HEK293T (cell line): ENCODE measurements at regions not wholly inside any gene's neighbourhood (a gene's known extent, or its start where the extent isn't known, plus 50 kb on each side); places are given as distances from the start of the nearest gene placed in this dataset.

Experiments
- CTCF ChIA-PET: fragments of 350-600 bp; formaldehyde crosslinking; extraction: SDS; loops from one replicate; lab custom pipeline; 2021; ENCODE audit warnings: antibody characterized with exemption, inconsistent platforms; lab: Yijun Ruan, JAX
- POLR2A ChIA-PET: fragments of 350-600 bp; formaldehyde crosslinking; extraction: SDS; loops from one replicate; lab custom pipeline; 2020; ENCODE audit warnings: antibody characterized with exemption, inconsistent platforms; lab: Yijun Ruan, JAX
- DNase-seq: peaks from one replicate; pipeline ENCODE4 v3.0.0; 2012; ENCODE audit warnings: mixed read lengths; ENCODE audit errors: extremely low spot score
- ARNT ChIP-seq: fragments of 450-650 bp; IDR thresholded peaks from 2 replicates; pipeline ENCODE4 v1.6.1; 2017; ENCODE audit warnings: mild to moderate bottlenecking
- BHLHE40 ChIP-seq: fragments of 450-650 bp; IDR thresholded peaks from 2 replicates; pipeline ENCODE4 v1.6.1; 2016; ENCODE audit warnings: mild to moderate bottlenecking, moderate library complexity, borderline replicate concordance
- CTBP1 ChIP-seq: fragments of 450-650 bp; IDR thresholded peaks from 2 replicates; pipeline ENCODE4 v1.6.1; 2016; ENCODE audit warnings: borderline replicate concordance
- ELF4 ChIP-seq: fragments of 450-650 bp; IDR thresholded peaks from 2 replicates; pipeline ENCODE4 v1.6.1; 2017; ENCODE audit warnings: antibody characterized with exemption
- FOXA1 ChIP-seq: fragments of 450-650 bp; IDR thresholded peaks from 2 replicates; pipeline ENCODE4 v1.6.1; 2016; ENCODE audit warnings: mild to moderate bottlenecking
- FOXK2 ChIP-seq: fragments of 450-650 bp; IDR thresholded peaks from 2 replicates; pipeline ENCODE4 v1.6.1; 2016; ENCODE audit warnings: mild to moderate bottlenecking
- FOXM1 ChIP-seq: fragments of 450-650 bp; IDR thresholded peaks from 2 replicates; pipeline ENCODE4 v1.6.1; 2017; ENCODE audit warnings: mild to moderate bottlenecking, borderline replicate concordance
- HDGF ChIP-seq: fragments of 450-650 bp; IDR thresholded peaks from 2 replicates; pipeline ENCODE4 v1.6.1; 2017; ENCODE audit warnings: antibody characterized with exemption, borderline replicate concordance
- L3MBTL2 ChIP-seq: fragments of 450-650 bp; conservative IDR thresholded peaks from 2 replicates; pipeline ENCODE4 v1.6.1; 2016; ENCODE audit warnings: mild to moderate bottlenecking
- LEF1 ChIP-seq: fragments of 450-650 bp; IDR thresholded peaks from 2 replicates; pipeline ENCODE4 v1.6.1; 2017; ENCODE audit warnings: mild to moderate bottlenecking, borderline replicate concordance
- NFRKB ChIP-seq: fragments of 450-650 bp; IDR thresholded peaks from 2 replicates; pipeline ENCODE4 v1.6.1; 2016; ENCODE audit warnings: mild to moderate bottlenecking, moderate library complexity
- SP1 ChIP-seq: fragments of 450-650 bp; IDR thresholded peaks from 2 replicates; pipeline ENCODE4 v1.6.1; 2017
- SUZ12 ChIP-seq: fragments of 450-650 bp; IDR thresholded peaks from 2 replicates; pipeline ENCODE4 v1.6.1; 2016; ENCODE audit warnings: mild to moderate bottlenecking
- TARDBP ChIP-seq: fragments of 450-650 bp; IDR thresholded peaks from 2 replicates; pipeline ENCODE4 v1.6.1; 2016
- ZNF384 ChIP-seq: fragments of 450-650 bp; IDR thresholded peaks from 2 replicates; pipeline ENCODE4 v1.6.1; 2016
- TF ChIP-seq, protein P1 (sequence below): fragments of 450-650 bp; IDR thresholded peaks from 2 replicates; pipeline ENCODE4 v1.6.1; 2016

DNA sequence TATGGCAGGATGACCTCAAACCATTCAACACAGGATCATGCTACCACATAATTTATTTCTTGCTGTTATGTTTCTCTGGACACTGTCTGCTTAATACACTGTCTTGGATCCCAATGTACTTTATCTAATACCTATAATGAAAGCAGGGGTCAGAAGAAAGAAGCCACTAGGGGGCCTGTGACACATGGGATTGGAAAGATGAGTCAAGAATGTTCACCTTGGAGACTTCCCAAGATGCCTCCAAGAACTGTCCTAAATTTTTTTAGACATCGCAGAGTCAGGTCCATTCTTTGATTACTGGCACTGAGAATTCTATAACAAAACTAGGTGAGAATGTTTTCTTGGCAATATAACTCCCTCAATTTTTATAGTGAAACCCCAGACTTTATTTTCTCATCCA, 305.8 kb upstream of the SMARCA2 start:
- POLR2A ChIA-PET: no interaction called here
- TF ChIP-seq ZNF384: no peak
- TF ChIP-seq FOXM1: no peak
- DNase-seq: peak; percentile 4
- CTCF ChIA-PET: interaction anchor here (1.0 kb wide), 1 partner anchor 234 kb away, joined by 3 read pairs; no protein-coding TSS in a partner anchor

DNA sequence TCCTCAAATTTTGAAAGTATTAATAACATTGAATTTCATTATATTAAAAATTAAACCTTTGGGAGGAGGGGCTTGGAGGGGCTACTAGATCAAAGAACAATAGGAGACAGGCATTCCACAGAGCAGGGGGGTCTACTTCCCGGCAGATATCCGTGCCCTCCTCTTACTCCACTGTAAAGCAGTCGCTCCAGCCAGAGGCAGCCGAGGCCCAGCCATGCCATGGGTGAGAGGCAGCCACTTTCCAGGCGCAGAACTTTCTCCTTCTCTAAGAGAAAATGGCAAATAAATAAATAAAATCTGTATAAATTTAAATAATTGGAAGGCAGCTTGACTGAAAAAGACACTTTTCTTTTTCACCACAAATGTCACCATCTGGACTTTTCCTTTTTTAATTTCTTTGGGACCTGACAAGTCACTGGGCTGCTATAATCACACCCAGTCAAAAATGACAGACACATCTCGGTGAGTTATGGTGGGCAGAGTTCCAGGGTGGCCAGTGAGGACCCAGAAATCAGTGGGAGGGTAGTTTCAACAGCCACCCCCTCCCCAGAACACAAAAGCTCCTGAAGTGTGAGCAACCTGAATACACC, 302.2 kb upstream of the SMARCA2 start:
- no peak for TF ChIP-seq LEF1
- TF ChIP-seq BHLHE40: no peak
- no peak for TF ChIP-seq TARDBP
- no peak for TF ChIP-seq HDGF
- TF ChIP-seq FOXK2: no peak
- TF ChIP-seq SP1: no peak
- no peak for TF ChIP-seq NFRKB
- TF ChIP-seq, protein P1, sequence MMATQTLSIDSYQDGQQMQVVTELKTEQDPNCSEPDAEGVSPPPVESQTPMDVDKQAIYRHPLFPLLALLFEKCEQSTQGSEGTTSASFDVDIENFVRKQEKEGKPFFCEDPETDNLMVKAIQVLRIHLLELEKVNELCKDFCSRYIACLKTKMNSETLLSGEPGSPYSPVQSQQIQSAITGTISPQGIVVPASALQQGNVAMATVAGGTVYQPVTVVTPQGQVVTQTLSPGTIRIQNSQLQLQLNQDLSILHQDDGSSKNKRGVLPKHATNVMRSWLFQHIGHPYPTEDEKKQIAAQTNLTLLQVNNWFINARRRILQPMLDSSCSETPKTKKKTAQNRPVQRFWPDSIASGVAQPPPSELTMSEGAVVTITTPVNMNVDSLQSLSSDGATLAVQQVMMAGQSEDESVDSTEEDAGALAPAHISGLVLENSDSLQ: no peak
- TF ChIP-seq L3MBTL2: no peak
- no peak for TF ChIP-seq ZNF384
- no peak for TF ChIP-seq SUZ12
- TF ChIP-seq ARNT: no peak
- TF ChIP-seq FOXA1: no peak
- no peak for TF ChIP-seq FOXM1
- no peak for TF ChIP-seq ELF4
- no peak for TF ChIP-seq CTBP1
- DNase-seq: no peak
- POLR2A ChIA-PET: no interaction called here
- CTCF ChIA-PET: no interaction called here

DNA sequence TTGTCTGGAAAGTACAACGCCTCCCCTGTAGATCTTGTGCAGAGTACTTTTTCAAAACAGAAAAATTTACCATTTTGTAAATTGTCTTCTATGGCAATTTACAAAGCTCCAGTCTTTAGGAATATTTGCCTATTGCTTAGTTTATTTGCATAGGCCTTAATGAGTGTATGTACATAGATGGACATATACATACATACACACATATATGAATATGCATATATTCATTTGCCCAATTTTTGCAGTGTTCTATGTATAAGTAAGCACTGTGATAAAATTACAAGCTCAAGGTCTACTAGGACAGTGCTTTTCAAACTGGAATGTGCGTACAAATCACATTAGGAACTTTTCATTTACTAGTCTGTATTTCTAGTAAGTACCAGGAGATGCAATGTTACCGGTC, 301.3 kb upstream of the SMARCA2 start:
- no peak for TF ChIP-seq L3MBTL2
- no peak for TF ChIP-seq SP1
- no peak for TF ChIP-seq ARNT
- no peak for TF ChIP-seq BHLHE40
- TF ChIP-seq ELF4: no peak
- no peak for TF ChIP-seq CTBP1
- no peak for TF ChIP-seq SUZ12
- TF ChIP-seq, protein P1: no peak
- no peak for TF ChIP-seq FOXA1
- TF ChIP-seq TARDBP: no peak
- no peak for TF ChIP-seq FOXM1
- no peak for TF ChIP-seq FOXK2
- TF ChIP-seq ZNF384: no peak
- no peak for TF ChIP-seq HDGF
- TF ChIP-seq LEF1: no peak
- CTCF ChIA-PET: no interaction called here
- DNase-seq: no peak
- POLR2A ChIA-PET: no interaction called here

DNA sequence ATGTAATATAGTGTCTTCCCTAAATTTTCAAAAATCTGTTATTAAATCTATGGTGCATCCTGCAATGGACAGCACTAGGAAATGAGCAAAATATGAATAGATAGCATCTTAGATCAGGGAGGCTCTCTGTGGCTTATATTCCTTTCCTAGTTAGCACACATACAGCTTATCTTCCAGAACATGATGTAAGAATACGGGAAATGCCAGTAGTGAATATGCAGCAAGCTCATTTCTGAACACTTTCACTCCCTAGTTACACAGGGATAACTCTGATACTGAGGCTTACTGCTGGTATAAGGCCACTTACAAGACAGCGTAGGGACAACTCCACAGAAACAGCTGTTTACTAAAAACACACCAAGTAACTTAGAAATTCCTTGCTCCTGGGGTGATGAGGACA, 297.3 kb upstream of the SMARCA2 start:
- CTCF ChIA-PET: no interaction called here

DNA sequence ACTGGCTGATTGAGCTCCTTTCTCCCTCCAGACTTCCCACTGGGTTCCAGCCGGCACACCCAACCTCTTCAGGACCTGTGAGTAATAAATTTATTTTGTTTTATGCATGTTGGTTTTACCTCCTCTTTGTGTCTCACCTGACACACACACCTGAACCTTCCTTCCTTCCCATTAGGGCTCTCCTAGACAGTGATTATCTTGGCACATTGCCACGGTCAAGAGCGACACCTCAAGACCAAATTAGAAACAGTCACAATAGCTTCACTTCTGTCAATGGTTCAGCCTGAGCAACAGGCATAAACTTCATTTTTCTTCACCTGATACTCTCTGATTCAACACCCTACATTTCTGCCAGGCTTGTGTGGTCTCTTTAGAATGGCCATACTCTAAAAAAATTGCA, 296.3 kb upstream of the SMARCA2 start:
- no peak for TF ChIP-seq ZNF384
- TF ChIP-seq LEF1: no peak
- TF ChIP-seq BHLHE40: no peak
- TF ChIP-seq SUZ12: no peak
- no peak for TF ChIP-seq ELF4
- TF ChIP-seq NFRKB: no peak
- no peak for TF ChIP-seq TARDBP
- no peak for TF ChIP-seq ARNT
- no peak for TF ChIP-seq CTBP1
- TF ChIP-seq HDGF: no peak
- TF ChIP-seq, protein P1: no peak
- no peak for TF ChIP-seq SP1
- ChIA-PET CTCF (interaction anchor here (1.1 kb wide), 1 partner anchor 126 kb away, joined by 3 read pairs; no protein-coding TSS in a partner anchor), POLR2A (no interaction called here)
- DNase-seq: no peak

More for the DNA sequence above, 297.3 kb upstream of the SMARCA2 start:
- POLR2A ChIA-PET: no interaction called here
- DNase-seq: no peak
- TF ChIP-seq ELF4: no peak
- TF ChIP-seq ZNF384: no peak
- TF ChIP-seq L3MBTL2: no peak
- TF ChIP-seq SUZ12: no peak
- no peak for TF ChIP-seq CTBP1
- no peak for TF ChIP-seq NFRKB
- TF ChIP-seq SP1: no peak
- no peak for TF ChIP-seq FOXM1
- no peak for TF ChIP-seq ARNT
- TF ChIP-seq TARDBP: no peak
- no peak for TF ChIP-seq LEF1
- TF ChIP-seq FOXA1: no peak
- TF ChIP-seq, protein P1: no peak
- TF ChIP-seq HDGF: no peak
- no peak for TF ChIP-seq FOXK2
- TF ChIP-seq BHLHE40: no peak
